GM18499 (cell line): ENCODE measurements at regions not wholly inside any gene's neighbourhood (a gene's known extent, or its start where the extent isn't known, plus 50 kb on each side); places are given as distances from the start of the nearest gene placed in this dataset.

Experiments
- ATAC-seq: cut with Tn5 transposase; IDR thresholded peaks from one replicate; pipeline ENCODE4 v1.9.1; 2021; ENCODE audit warnings: moderate number of reproducible peaks; ENCODE audit not compliant: insufficient read depth, unreplicated experiment

DNA sequence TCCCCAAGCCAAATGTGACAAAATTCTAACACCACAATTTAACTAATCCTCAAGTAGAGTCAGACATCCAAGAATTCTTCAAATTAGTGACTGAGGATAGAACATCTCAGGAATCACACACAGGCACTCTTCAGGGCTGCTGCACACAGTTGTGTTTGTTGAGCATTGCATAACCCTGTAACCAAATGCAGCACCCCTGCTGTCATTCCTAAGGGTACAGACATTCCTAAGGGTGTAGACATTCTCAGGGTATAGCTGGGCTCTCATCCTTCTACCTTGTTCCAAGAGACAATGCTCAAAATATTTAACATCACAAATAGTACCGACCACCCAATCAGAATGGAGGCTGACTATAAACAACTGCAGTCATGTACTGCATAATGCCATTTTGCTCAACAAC lies 107.1 kb upstream of the UBE2E2 start:
- no peak for ATAC-seq

DNA sequence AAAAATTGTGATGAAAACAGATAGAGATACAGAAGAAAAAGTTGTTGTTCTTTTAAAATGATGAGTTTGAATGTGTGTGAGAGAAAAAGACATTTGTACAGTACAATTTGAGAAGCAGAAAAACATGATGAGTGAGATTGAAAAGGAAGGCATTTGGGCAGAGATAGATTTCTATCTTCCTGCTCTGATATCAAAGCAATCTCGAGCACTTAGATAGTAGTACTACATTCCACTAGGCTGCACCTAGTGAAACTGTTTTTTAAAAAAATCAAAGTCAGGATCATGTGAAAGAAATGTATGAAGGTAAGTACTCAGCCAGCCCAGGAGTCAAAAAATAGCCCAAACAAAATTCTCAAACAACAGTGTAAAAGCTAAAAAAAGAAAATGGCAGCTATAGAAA lies 104.1 kb upstream of the UBE2E2 start:
- ATAC-seq, result no peak

- no peak for ATAC-seq
These were observed 103.5 kb upstream of the UBE2E2 start for GRCh38 chr3:23099677-23100076.

- ATAC-seq, result no peak
These were observed 103.0 kb upstream of the UBE2E2 start for GRCh38 chr3:23100106-23100505.

DNA sequence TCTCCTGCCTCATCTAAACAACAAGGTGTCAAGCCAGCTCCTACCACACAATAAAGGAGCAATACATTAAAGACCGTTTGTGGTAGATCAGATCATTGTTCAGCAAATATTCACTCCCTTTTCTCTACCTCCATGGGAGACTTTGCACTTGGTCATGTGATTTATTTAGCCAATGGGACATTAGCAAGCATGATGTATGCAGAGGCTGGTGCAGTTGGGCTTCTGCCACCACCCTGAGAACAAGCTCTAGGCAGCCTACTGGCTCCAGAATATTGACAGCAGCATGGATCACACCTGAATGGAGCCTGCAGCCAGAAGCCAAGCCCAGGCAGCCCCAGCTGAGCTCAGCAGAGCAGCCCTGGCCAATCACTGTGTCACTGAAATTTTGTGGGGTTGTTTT lies 99.4 kb upstream of the UBE2E2 start:
- no peak for ATAC-seq

DNA sequence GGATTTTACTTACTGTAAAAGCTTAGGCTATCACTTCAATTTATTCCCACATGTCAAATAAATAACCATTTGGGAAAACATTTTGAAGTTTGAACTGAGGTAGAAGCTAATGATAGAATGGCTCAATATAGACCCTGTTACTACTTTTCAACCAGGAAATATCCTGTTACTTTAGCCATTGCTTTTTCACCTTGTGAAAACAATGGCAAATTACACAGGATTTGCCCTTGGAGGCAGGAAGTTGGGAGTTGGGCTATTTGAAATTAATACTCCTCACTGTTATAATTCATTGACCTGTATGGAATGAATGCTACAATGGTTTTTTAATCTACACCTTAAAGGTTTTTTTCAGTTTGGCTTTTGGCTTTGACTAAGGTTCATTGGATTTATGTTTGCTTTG lies 98.1 kb upstream of the UBE2E2 start:
- no peak for ATAC-seq

GRCh38 chr3:23106666-23107065 lies 96.5 kb upstream of the UBE2E2 start:
- ATAC-seq, result no peak

GRCh38 chr3:23107221-23107620 lies 95.9 kb upstream of the UBE2E2 start:
- no peak for ATAC-seq

DNA sequence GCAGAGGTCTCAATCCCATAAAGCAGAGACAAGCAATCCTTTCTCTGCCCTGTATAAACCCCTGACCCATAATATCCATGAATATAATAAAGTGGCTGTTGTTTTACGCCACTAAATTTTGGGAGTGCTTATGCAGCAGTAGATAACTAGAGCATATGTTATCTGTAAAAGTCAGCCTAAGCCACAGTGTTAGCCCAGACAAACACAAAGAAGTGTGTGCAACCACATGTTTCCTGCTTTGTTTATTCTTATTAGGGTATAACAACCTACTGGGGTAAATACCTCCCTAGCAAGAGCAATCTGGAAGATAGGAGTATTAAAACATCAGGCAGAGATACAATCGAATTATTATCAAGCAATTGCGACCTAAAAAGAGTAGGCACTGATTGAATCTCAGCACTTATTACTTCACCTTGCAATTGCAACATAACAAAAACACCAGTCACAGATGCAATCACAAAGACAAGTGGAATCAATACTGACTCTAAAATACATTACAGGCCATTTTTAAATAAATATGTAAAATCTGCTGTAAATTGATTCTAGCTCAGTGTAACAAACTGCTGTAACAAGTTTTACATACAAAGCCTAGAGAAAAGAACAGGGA lies 94.6 kb upstream of the UBE2E2 start:
- ATAC-seq, result no peak

- ATAC-seq, result no peak
These were observed 91.8 kb upstream of the UBE2E2 start for GRCh38 chr3:23111286-23111685.

- no peak for ATAC-seq
These were observed 91.3 kb upstream of the UBE2E2 start for GRCh38 chr3:23111797-23112196.

GRCh38 chr3:23112491-23112890 lies 90.6 kb upstream of the UBE2E2 start:
- ATAC-seq, result no peak

GRCh38 chr3:23113455-23114171 lies 89.5 kb upstream of the UBE2E2 start:
- ATAC-seq, result no peak

GRCh38 chr3:23114432-23114831 lies 88.7 kb upstream of the UBE2E2 start:
- ATAC-seq, result no peak

DNA sequence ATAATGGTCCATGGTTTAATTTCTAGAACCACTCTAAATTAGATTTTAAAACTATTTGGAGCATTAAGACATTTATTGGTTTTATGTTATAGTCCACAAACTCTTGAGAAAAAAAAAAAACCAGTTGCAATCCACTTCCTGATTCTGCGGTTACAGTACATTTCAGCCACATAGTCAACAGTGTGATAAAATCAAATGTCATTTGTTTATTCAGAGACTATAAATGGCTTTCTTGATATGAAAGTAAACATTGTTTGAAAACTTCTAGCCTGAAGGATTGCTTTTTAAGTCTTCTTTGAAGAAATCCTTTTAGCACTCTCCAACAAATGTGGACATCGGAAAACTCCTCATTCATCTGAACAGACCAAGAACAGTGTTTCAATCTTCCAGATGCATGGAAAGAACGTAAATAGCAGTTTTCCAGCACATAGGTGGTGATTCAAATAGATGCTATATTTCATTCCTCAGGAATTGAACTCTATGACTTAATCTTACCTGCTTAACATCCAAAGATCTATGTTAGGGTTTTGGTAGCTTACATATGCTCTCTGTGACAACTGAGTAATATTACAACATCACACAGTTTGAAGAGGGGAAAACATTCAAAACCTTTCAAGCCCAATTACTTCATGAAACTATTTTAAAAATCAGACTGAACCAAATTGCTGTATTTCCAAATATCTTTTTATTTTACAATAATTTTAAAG lies 87.8 kb upstream of the UBE2E2 start:
- no peak for ATAC-seq

DNA sequence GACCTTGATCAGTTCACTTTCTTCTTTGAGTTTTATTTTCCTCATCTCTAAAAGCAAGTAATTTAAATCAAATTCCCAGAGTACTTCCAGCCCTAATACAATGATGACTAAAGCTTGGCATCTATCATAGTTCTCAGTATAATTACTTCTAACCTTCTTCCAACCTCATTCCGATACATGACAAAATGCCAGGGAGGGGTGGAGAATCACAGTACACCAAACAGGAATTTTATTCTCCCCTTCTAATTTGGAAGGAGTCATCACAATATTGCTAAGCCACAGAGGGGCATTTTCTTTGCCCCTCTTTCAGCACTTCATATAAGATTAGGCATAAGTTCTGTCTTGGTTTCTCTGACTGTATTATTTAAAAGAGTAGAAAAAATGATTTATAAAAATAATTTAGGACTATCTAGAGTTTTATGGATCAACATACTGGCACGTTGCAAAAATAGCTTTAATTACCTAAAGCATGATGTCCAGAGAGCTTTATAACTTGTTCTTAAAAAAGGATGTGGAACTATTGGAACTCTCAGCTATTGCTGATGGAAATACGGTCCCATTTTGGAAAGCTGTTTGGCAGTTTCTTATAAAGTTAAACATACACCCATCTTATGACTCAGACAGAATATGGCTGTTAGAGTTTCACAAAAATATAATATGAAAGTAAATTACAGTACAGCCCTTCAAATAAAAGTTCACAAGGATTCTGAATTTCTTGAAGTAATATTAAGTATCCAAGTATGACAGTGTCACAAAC lies 86.9 kb upstream of the UBE2E2 start:
- no peak for ATAC-seq

- no peak for ATAC-seq
These were observed 85.3 kb upstream of the UBE2E2 start for GRCh38 chr3:23117856-23118255.

GRCh38 chr3:23127196-23127595 lies 75.9 kb upstream of the UBE2E2 start:
- no peak for ATAC-seq

DNA sequence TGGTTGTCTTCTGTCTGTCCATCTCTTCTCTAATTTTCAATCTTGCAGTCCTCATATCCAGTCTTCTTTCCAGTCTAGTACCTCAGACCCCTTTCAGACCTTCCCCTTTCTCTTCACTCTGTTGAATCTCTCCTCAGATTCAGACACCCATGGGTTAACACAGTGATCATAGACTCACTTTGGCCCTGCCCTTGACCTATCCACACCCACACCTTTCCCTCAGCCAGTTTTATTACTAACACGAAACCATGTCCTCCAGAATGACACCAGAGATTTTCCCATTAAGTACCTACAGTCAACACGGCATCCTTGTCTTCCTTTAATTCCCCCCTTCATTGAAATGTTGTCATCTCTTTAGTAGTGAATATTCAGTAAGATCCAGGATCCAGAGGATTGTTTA lies 74.5 kb upstream of the UBE2E2 start:
- no peak for ATAC-seq

- ATAC-seq, result no peak
These were observed 74.0 kb upstream of the UBE2E2 start for GRCh38 chr3:23129117-23129516.

DNA sequence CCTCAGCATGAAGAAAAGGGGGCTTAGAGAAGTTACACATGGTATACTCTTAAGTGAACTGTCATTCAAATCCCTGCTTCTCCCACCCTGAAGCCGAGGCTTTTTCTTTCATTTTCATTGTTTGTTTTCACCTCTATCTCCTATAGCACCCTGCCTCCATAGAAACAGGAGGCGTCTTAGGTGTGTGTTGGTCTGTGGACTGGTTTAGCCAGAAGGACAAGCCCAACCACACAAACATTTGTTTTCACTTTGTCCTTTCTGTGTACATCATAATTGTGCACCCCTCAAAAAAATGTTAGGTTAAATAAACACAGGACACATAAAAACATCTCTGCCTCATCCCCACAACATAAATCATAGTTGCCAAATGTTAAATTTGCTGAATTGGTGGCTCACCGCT lies 73.3 kb upstream of the UBE2E2 start:
- no peak for ATAC-seq
